ENCODE measurements at regions not wholly inside any gene's neighbourhood (a gene's known extent, or its start where the extent isn't known, plus 50 kb on each side); places are given as distances from the start of the nearest gene placed in this dataset.

GRCh38 chr6:106880952-106881351, 93.6 kb downstream of the CD24 start:
- Mint-ChIP-seq H3K4me1 (no peaks in the 10 kb centered on the region), H3K27ac (no peak overlapping the region), H3K36me3 (peaks cover 0 to 8% (median 0%) of the 10 kb centered on the region in 3 donors), H3K9me3 (peaks cover 0 to 12% (median 3%) of the 10 kb centered on the region in 9 donors), H3K4me3 (no peak overlapping the region), H3K27me3 (peaks cover 0 to 15% (median 7%) of the 10 kb centered on the region in 5 donors)
- ATAC-seq (no peak), DNase-seq (no peak)
- POLR2A ChIA-PET = no interaction called here

GRCh38 chr6:106875782-106876321, 98.7 kb downstream of the CD24 start:
- H3K4me3 Mint-ChIP-seq = no peak overlapping the region
- no peak for DNase-seq
- no peaks in the 10 kb centered on the region for H3K4me1 Mint-ChIP-seq
- H3K9me3 Mint-ChIP-seq = peaks cover 0 to 12% (median 3%) of the 10 kb centered on the region in 9 donors
- no peak for ATAC-seq
- POLR2A ChIA-PET = no interaction called here
- H3K27ac Mint-ChIP-seq = no peak overlapping the region
- peaks cover 0 to 8% (median 0%) of the 10 kb centered on the region in 3 donors for H3K36me3 Mint-ChIP-seq
- H3K27me3 Mint-ChIP-seq = peaks cover 0 to 12% (median 4%) of the 10 kb centered on the region in 5 donors

GRCh38 chr6:106874481-106874880, 100.0 kb downstream of the CD24 start:
- DNase-seq = no peak
- no peak for ATAC-seq
- Mint-ChIP-seq H3K36me3 (peaks cover 0 to 8% (median 0%) of the 10 kb centered on the region in 3 donors), H3K4me3 (no peak overlapping the region), H3K27me3 (peaks cover 0 to 7% (median 2%) of the 10 kb centered on the region in 5 donors), H3K9me3 (peaks cover 0 to 12% (median 3%) of the 10 kb centered on the region in 9 donors), H3K4me1 (no peaks in the 10 kb centered on the region), H3K27ac (no peak overlapping the region)
- POLR2A ChIA-PET = no interaction called here

GRCh38 chr6:106872049-106872448, 102.5 kb downstream of the CD24 start:
- H3K9me3 Mint-ChIP-seq = peaks cover 0 to 10% (median 3%) of the 10 kb centered on the region in 9 donors

GRCh38 chr6:106870824-106871717, 103.5 kb downstream of the CD24 start:
- no peak overlapping the region for H3K4me3 Mint-ChIP-seq
- no peaks in the 10 kb centered on the region for H3K27me3 Mint-ChIP-seq

More at GRCh38 chr6:106872049-106872448, 102.5 kb downstream of the CD24 start:
- ATAC-seq (no peak), DNase-seq (no peak)
- H3K27me3 Mint-ChIP-seq = peaks cover 0 to 4% (median 2%) of the 10 kb centered on the region in 5 donors
- no peaks in the 10 kb centered on the region for H3K4me1 Mint-ChIP-seq
- no peak overlapping the region for H3K27ac Mint-ChIP-seq
- POLR2A ChIA-PET = no interaction called here
- H3K36me3 Mint-ChIP-seq = peaks cover 0 to 11% (median 0%) of the 10 kb centered on the region in 3 donors
- H3K4me3 Mint-ChIP-seq = no peak overlapping the region

GRCh38 chr6:106870069-106870468, 104.5 kb downstream of the CD24 start:
- H3K4me1 Mint-ChIP-seq = no peaks in the 10 kb centered on the region
- H3K4me3 Mint-ChIP-seq = no peak overlapping the region
- H3K36me3 Mint-ChIP-seq = peaks cover 0 to 6% (median 0%) of the 10 kb centered on the region in 3 donors
- no peaks in the 10 kb centered on the region for H3K27me3 Mint-ChIP-seq
- DNase-seq (no peak), ATAC-seq (no peak)
- POLR2A ChIA-PET = no interaction called here
- peaks cover 0 to 6% (median 0%) of the 10 kb centered on the region in 9 donors for H3K9me3 Mint-ChIP-seq
- H3K27ac Mint-ChIP-seq = no peak overlapping the region

More at GRCh38 chr6:106870824-106871717, 103.5 kb downstream of the CD24 start:
- Mint-ChIP-seq H3K27ac (no peak overlapping the region), H3K9me3 (peaks cover 0 to 6% (median 0%) of the 10 kb centered on the region in 9 donors), H3K36me3 (peaks cover 0 to 6% (median 0%) of the 10 kb centered on the region in 3 donors), H3K4me1 (no peaks in the 10 kb centered on the region)
- DNase-seq (no peak), ATAC-seq (no peak)
- POLR2A ChIA-PET = no interaction called here

GRCh38 chr6:106869203-106869602, 105.3 kb downstream of the CD24 start:
- no peak overlapping the region for H3K4me3 Mint-ChIP-seq
- H3K27ac Mint-ChIP-seq = no peak overlapping the region
- DNase-seq (no peak), ATAC-seq (no peak)
- no peaks in the 10 kb centered on the region for H3K4me1 Mint-ChIP-seq
- peaks cover 0 to 2% (median 0%) of the 10 kb centered on the region in 5 donors for H3K27me3 Mint-ChIP-seq
- peaks cover 0 to 6% (median 0%) of the 10 kb centered on the region in 3 donors for H3K36me3 Mint-ChIP-seq
- POLR2A ChIA-PET = no interaction called here
- peaks cover 0 to 6% (median 0%) of the 10 kb centered on the region in 9 donors for H3K9me3 Mint-ChIP-seq

GRCh38 chr6:106866875-106867658, 107.5 kb downstream of the CD24 start:
- H3K9me3 Mint-ChIP-seq = peaks cover 0 to 19% (median 9%) of the 10 kb centered on the region in 9 donors
- no peak overlapping the region for H3K4me3 Mint-ChIP-seq
- ATAC-seq (no peak), DNase-seq (no peak)
- peaks cover 0 to 12% (median 3%) of the 10 kb centered on the region in 3 donors for H3K36me3 Mint-ChIP-seq
- no peak overlapping the region for H3K27ac Mint-ChIP-seq
- POLR2A ChIA-PET = no interaction called here
- H3K4me1 Mint-ChIP-seq = no peaks in the 10 kb centered on the region
- H3K27me3 Mint-ChIP-seq = peaks cover 2 to 10% (median 2%) of the 10 kb centered on the region in 5 donors

- Mint-ChIP-seq H3K9me3 (peaks cover 0 to 29% (median 12%) of the 10 kb centered on the region in 9 donors), H3K36me3 (peaks cover 0 to 15% (median 3%) of the 10 kb centered on the region in 3 donors), H3K27me3 (peaks cover 2 to 10% (median 4%) of the 10 kb centered on the region in 5 donors), H3K27ac (no peak overlapping the region), H3K4me1 (no peaks in the 10 kb centered on the region), H3K4me3 (no peak overlapping the region)
- POLR2A ChIA-PET = no interaction called here
- DNase-seq (no peak), ATAC-seq (no peak)
Measured at GRCh38 chr6:106862858-106863257, 111.7 kb downstream of the CD24 start.

GRCh38 chr6:106860940-106861339, 113.6 kb downstream of the CD24 start:
- peak overlapping the region in 1 of 10 donors; percentile 24 for H3K27ac Mint-ChIP-seq
- DNase-seq = no peak
- no peak overlapping the region for H3K4me3 Mint-ChIP-seq
- peaks cover 2 to 10% (median 5%) of the 10 kb centered on the region in 5 donors for H3K27me3 Mint-ChIP-seq
- ATAC-seq = no peak
- no peaks in the 10 kb centered on the region for H3K4me1 Mint-ChIP-seq
- peaks cover 0 to 15% (median 3%) of the 10 kb centered on the region in 3 donors for H3K36me3 Mint-ChIP-seq
- POLR2A ChIA-PET = no interaction called here
- H3K9me3 Mint-ChIP-seq = peaks cover 0 to 29% (median 12%) of the 10 kb centered on the region in 9 donors

GRCh38 chr6:106858653-106859092, 115.9 kb downstream of the CD24 start:
- peaks cover 0 to 15% (median 3%) of the 10 kb centered on the region in 3 donors for H3K36me3 Mint-ChIP-seq
- no peak for ATAC-seq
- POLR2A ChIA-PET = no interaction called here

GRCh38 chr6:106857771-106858652, 116.5 kb downstream of the CD24 start:
- H3K27ac Mint-ChIP-seq = no peak overlapping the region
- ATAC-seq (no peak), DNase-seq (no peak)
- H3K4me3 Mint-ChIP-seq = no peak overlapping the region
- H3K36me3 Mint-ChIP-seq = peaks cover 0 to 15% (median 3%) of the 10 kb centered on the region in 3 donors
- no peaks in the 10 kb centered on the region for H3K4me1 Mint-ChIP-seq
- POLR2A ChIA-PET = no interaction called here
- peaks cover 4 to 22% (median 8%) of the 10 kb centered on the region in 5 donors for H3K27me3 Mint-ChIP-seq
- peaks cover 0 to 22% (median 11%) of the 10 kb centered on the region in 9 donors for H3K9me3 Mint-ChIP-seq

More at GRCh38 chr6:106858653-106859092, 115.9 kb downstream of the CD24 start:
- H3K9me3 Mint-ChIP-seq = peaks cover 0 to 29% (median 12%) of the 10 kb centered on the region in 9 donors
- H3K4me1 Mint-ChIP-seq = no peaks in the 10 kb centered on the region
- H3K27ac Mint-ChIP-seq = no peak overlapping the region
- DNase-seq = no peak
- peaks cover 4 to 22% (median 8%) of the 10 kb centered on the region in 5 donors for H3K27me3 Mint-ChIP-seq
- no peak overlapping the region for H3K4me3 Mint-ChIP-seq

All from naive thymus-derived CD8-positive, alpha-beta T cell (primary cell).